ENCODE measurements at regions not wholly inside any gene's neighbourhood (a gene's known extent, or its start where the extent isn't known, plus 50 kb on each side); places are given as distances from the start of the nearest gene placed in this dataset.

GRCh38 chr6:110554441-110554840, 78.0 kb upstream of the SLC22A16 start:
- ChIA-PET POLR2A (no interaction called here), CTCF (interaction anchor here (0.6 kb wide), 1 partner anchor 257 kb away, joined by 3 read pairs; no protein-coding TSS in a partner anchor)
- no peaks in the 10 kb centered on the region for H3K9me3 ChIP-seq (ENCODE audit: control insufficient read depth, insufficient read depth, low read depth, low read length)

GRCh38 chr6:110552901-110553641, 76.7 kb upstream of the SLC22A16 start:
- no peaks in the 10 kb centered on the region for H3K9me3 ChIP-seq (ENCODE audit: control insufficient read depth, insufficient read depth, low read depth, low read length)
- ChIA-PET POLR2A (no interaction called here), CTCF (no interaction called here)
- H3K36me3 ChIP-seq (ENCODE audit: control insufficient read depth in 2 of 2, insufficient read depth in 1 of 2, low read length in 2 of 2) = no peaks in the 10 kb centered on the region
- no peaks in the 10 kb centered on the region for H3K4me1 ChIP-seq (ENCODE audit: control insufficient read depth, insufficient read depth, low read length)
- H3K4me3 ChIP-seq (ENCODE audit: low read depth, low read length) = no peak overlapping the region
- H3K27ac ChIP-seq (ENCODE audit: extremely low read depth, low read depth, low read length) = no peak overlapping the region
- no peak for TF ChIP-seq SETDB1 (IDR thresholded peaks at IDR 0.05; ENCODE audit: insufficient read length, low read length)
- TF ChIP-seq ZNF510 (tag by site-specific recombination; IDR thresholded peaks at IDR 0.05; ENCODE audit: insufficient replicate concordance) = no peak
- TF ChIP-seq ZNF610 (tag by site-specific recombination; IDR thresholded peaks at IDR 0.05; ENCODE audit: borderline replicate concordance) = no peak
- no peak for TF ChIP-seq SP7 (tag by site-specific recombination; IDR thresholded peaks at IDR 0.05)
- no peak for TF ChIP-seq AEBP2 (tag by site-specific recombination; IDR thresholded peaks at IDR 0.05; ENCODE audit: borderline replicate concordance)
- TF ChIP-seq ZNF76 (tag by site-specific recombination; IDR thresholded peaks at IDR 0.05; ENCODE audit: borderline replicate concordance, low read depth) = no peak
- TF ChIP-seq ZNF513 (tag by site-specific recombination; IDR thresholded peaks at IDR 0.05) = no peak
- TF ChIP-seq ZSCAN5A (tag by site-specific recombination; IDR thresholded peaks at IDR 0.05) = no peak
- TF ChIP-seq ZNF645 (tag by site-specific recombination; IDR thresholded peaks at IDR 0.05) = no peak
- TF ChIP-seq ZIC2 (tag by site-specific recombination; IDR thresholded peaks at IDR 0.05) = no peak
- no peak for TF ChIP-seq ZNF530 (tag by site-specific recombination; IDR thresholded peaks at IDR 0.05; ENCODE audit: low read depth)

More at GRCh38 chr6:110554441-110554840, 78.0 kb upstream of the SLC22A16 start:
- no peak for TF ChIP-seq ZBTB17 (tag by site-specific recombination; IDR thresholded peaks at IDR 0.05)
- no peak for TF ChIP-seq ZEB2 (tag by site-specific recombination; IDR thresholded peaks at IDR 0.05)
- TF ChIP-seq PRDM6 (tag by site-specific recombination; IDR thresholded peaks at IDR 0.05) = no peak
- TF ChIP-seq ZNF248 (tag by site-specific recombination; IDR thresholded peaks at IDR 0.05) = no peak
- TF ChIP-seq ZBTB49 (tag by site-specific recombination; IDR thresholded peaks at IDR 0.05; ENCODE audit: low read depth) = no peak
- no peak for TF ChIP-seq SALL2 (tag by site-specific recombination; IDR thresholded peaks at IDR 0.05; ENCODE audit: borderline replicate concordance)
- Histone ChIP-seq H3K4me1 (ENCODE audit: control insufficient read depth, insufficient read depth, low read length) (no peaks in the 10 kb centered on the region), H3K27ac (ENCODE audit: extremely low read depth, low read depth, low read length) (no peak overlapping the region), H3K4me3 (ENCODE audit: low read depth, low read length) (no peak overlapping the region), H3K36me3 (ENCODE audit: control insufficient read depth in 2 of 2, insufficient read depth in 1 of 2, low read length in 2 of 2) (no peaks in the 10 kb centered on the region)

Measured in HEK293 (cell line).